ENCODE measurements at regions not wholly inside any gene's neighbourhood (a gene's known extent, or its start where the extent isn't known, plus 50 kb on each side); places are given as distances from the start of the nearest gene placed in this dataset.

DNA sequence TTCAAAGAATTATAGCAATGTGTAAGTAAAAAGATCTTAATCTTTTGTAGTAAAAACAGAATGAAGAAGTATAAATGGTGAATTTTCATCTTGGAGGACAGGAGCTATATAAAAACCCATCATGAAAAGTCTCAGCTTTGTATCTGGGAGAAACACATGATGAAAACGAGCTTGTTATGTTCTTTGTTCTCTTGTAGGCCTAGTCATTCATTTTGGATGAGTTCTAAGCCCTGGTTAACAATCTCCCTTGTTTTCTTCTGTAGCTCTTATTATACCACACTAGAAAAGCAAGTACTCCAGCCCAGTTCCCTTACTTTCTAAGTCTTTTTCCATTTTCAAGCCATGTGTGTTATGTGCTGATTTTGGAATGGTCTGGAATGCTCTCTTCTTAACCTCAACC lies 463.5 kb upstream of the RGS6 start:
- Mint-ChIP-seq H3K4me3 (no peak overlapping the region), H3K36me3 (peaks cover 11% of the 10 kb centered on the region), H3K4me1 (peaks cover 9 to 11% (median 11%) of the 10 kb centered on the region in 3 donors), H3K9me3 (no peaks in the 10 kb centered on the region), H3K27me3 (no peaks in the 10 kb centered on the region), H3K27ac (peak overlapping the region in 1 of 3 donors; percentile 57)

DNA sequence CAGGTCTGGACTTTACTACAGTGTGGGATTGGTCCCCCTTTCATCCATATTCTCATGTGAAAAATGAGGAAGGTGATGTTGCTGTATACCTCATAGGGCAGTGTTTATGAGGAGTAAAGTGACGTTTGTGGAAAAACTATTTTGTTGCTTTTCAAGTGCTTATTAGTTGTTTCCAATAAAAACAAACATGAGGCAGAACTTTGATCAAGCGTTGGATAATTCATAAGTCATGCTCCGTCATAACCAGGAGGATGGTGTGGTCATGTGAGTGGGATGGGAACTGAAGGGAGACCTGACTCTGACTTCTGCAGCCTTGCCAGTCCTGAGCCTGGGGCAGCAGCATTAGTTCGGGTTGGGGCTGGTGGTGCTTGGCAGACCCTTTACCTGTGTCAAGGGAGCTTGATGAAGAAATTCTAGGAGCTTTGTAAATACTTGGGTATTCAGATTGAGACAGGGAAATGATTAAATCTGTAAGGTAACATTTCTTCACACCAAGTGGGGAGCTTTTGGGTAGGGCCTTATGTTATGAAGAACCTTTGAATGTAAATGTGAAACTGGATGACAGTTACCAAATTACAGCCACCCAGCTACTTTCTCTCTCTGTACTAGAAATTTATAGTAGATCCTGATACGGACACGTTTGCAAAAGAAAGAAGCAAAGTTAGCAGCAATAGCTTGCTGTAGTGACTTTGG lies 462.4 kb upstream of the RGS6 start:
- Mint-ChIP-seq H3K4me3 (peak overlapping the region in 1 of 4 donors; percentile 30), H3K27me3 (no peaks in the 10 kb centered on the region)

GRCh38 chr14:71471634-71472355 lies 460.4 kb upstream of the RGS6 start:
- no peaks in the 10 kb centered on the region for H3K9me3 Mint-ChIP-seq
- H3K4me1 Mint-ChIP-seq: peaks cover 14 to 23% (median 20%) of the 10 kb centered on the region in 3 donors
- H3K27ac Mint-ChIP-seq: no peak overlapping the region
- peaks cover 8% of the 10 kb centered on the region for H3K36me3 Mint-ChIP-seq
- H3K4me3 Mint-ChIP-seq: no peak overlapping the region
- no peaks in the 10 kb centered on the region for H3K27me3 Mint-ChIP-seq

More for the DNA sequence above, 462.4 kb upstream of the RGS6 start:
- Mint-ChIP-seq H3K36me3 (peaks cover 8% of the 10 kb centered on the region), H3K27ac (peak overlapping the region in 2 of 3 donors; percentile 57 to 62), H3K9me3 (no peaks in the 10 kb centered on the region), H3K4me1 (peaks cover 13 to 18% (median 15%) of the 10 kb centered on the region in 3 donors)

GRCh38 chr14:71472356-71473340 lies 459.6 kb upstream of the RGS6 start:
- Mint-ChIP-seq H3K36me3 (peaks cover 10% of the 10 kb centered on the region), H3K9me3 (no peaks in the 10 kb centered on the region), H3K27ac (no peak overlapping the region), H3K27me3 (no peaks in the 10 kb centered on the region), H3K4me1 (peaks cover 17 to 28% (median 24%) of the 10 kb centered on the region in 3 donors), H3K4me3 (no peak overlapping the region)

DNA sequence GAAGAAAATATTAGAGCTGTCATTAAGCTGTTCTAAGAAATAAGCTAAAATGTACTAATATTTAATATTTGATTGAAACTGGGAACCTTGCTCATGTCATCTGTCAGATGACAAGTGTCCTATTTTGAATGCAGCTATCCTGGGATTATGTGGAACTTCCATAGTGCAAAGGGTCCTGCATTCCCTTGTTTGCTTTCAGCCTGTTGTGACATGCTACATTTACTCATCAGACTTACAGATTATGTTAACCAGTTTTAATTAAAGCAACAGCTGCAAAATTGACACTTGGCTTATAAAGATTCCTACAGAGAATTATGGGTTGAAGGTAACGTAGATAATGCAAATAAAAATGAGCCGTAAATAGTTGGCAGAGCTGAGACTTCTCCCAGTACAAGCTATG lies 458.4 kb upstream of the RGS6 start:
- H3K36me3 Mint-ChIP-seq: peaks cover 13% of the 10 kb centered on the region
- H3K27me3 Mint-ChIP-seq: no peaks in the 10 kb centered on the region
- no peak overlapping the region for H3K27ac Mint-ChIP-seq
- no peaks in the 10 kb centered on the region for H3K9me3 Mint-ChIP-seq
- peaks cover 18 to 39% (median 32%) of the 10 kb centered on the region in 3 donors for H3K4me1 Mint-ChIP-seq
- no peak overlapping the region for H3K4me3 Mint-ChIP-seq

DNA sequence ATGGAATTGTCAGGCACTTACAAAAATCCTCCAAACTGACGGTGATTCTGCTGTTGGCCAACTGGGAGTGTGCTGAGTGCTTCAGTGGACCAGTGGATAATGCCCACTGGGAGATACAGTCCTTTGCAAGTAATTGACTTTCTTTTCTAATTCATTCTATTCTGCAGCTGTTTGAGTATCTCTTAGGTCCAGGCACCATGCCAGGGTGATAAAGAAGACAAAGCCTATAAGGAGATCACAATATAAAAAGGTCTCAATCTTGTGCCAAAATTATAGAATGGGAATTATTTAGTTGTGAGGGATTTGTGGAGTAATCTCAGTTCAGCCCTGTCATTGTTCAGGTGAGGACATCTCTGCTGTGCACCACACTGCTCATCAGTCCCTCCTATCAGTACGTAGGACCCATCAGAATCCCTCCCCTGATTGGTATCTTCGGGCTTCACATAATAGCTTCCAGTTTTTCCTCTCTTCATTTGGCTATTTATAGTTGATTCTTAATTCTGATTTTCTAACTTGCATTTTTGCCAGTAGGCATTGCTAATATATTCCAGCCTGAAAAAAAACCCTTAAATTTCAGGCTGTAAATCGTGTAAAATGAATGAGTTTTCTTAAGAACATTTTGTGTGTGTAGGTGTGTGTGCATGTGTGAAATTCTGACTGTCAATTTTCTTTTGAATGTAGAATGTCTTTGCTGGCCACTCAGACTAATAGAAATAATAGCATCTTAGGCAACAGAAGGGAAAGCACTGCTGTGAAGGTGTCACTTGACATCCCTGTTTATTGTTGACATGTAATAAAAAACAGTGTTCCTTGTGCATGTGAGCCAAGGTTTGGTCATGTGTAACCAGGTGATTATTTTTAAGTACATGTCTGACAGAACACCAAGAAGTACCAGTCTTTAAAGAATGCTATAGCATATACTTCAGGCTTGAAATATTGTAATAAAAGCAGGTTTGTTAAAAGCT lies 457.6 kb upstream of the RGS6 start:
- Mint-ChIP-seq H3K9me3 (no peaks in the 10 kb centered on the region), H3K4me3 (no peak overlapping the region), H3K27ac (no peak overlapping the region), H3K36me3 (peaks cover 14% of the 10 kb centered on the region), H3K27me3 (no peaks in the 10 kb centered on the region), H3K4me1 (peaks cover 21 to 38% (median 35%) of the 10 kb centered on the region in 3 donors)

DNA sequence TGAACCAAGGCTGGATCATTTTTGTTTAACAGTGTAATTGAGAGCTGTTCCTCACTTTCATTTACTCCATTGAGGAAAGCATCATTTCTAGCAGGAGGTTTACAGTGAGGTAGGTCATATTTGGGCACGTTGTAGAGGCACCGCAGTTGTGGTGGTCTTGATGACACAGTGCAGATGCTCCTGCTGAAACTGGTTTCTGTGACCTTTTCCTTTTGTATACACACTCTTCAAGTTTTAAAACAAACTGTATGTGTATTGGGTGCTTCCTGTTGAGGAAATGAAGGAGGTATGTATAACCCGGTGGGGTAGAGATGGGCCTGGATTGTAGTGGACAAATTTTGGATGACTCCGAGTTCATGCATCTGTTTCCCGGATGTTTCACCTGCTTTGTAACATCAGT lies 456.3 kb upstream of the RGS6 start:
- Mint-ChIP-seq H3K4me1 (peaks cover 21 to 37% (median 35%) of the 10 kb centered on the region in 3 donors), H3K9me3 (no peaks in the 10 kb centered on the region), H3K36me3 (peaks cover 14% of the 10 kb centered on the region), H3K4me3 (no peak overlapping the region), H3K27ac (peak overlapping the region in 1 of 3 donors; percentile 25), H3K27me3 (no peaks in the 10 kb centered on the region)

GRCh38 chr14:71478542-71478941 lies 453.7 kb upstream of the RGS6 start:
- H3K9me3 Mint-ChIP-seq: no peaks in the 10 kb centered on the region
- H3K27me3 Mint-ChIP-seq: no peaks in the 10 kb centered on the region
- peaks cover 19 to 49% (median 30%) of the 10 kb centered on the region in 3 donors for H3K4me1 Mint-ChIP-seq
- H3K4me3 Mint-ChIP-seq: peak overlapping the region in 1 of 4 donors; percentile 2
- peaks cover 12% of the 10 kb centered on the region for H3K36me3 Mint-ChIP-seq
- peak overlapping the region in 2 of 3 donors; percentile 41 to 68 for H3K27ac Mint-ChIP-seq

DNA sequence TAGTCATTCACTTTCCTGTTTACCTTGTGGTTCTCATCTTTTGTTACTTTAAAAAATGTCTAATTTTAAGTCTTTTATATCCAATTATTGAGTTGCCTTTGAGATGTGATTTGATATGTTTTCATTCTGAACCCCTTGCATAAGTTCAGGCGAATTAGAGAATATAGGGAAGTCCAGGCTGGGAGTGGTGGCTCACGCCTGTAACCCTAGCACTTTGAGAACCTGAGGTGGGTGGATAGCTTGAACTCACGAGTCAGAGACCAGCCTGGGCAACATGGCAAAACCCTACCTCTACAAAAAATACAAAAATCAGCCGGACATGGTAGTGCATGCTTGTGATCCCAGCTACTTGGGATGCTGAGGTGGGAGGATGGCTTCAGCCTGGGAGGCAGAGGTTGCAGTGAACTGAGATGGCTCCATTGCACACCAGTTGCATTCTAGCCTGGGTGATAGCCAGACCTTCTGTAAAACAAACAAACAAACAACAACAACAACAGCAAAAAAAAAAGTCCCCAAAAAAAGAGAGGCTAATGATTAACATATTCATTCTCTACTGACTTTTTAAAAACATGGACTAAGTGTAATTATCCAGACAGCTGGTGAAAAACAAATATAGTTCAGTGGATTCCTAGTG lies 451.1 kb upstream of the RGS6 start:
- H3K27ac Mint-ChIP-seq: no peak overlapping the region
- no peaks in the 10 kb centered on the region for H3K27me3 Mint-ChIP-seq
- H3K9me3 Mint-ChIP-seq: no peaks in the 10 kb centered on the region
- H3K36me3 Mint-ChIP-seq: peaks cover 13% of the 10 kb centered on the region
- no peak overlapping the region for H3K4me3 Mint-ChIP-seq
- peaks cover 15 to 42% (median 25%) of the 10 kb centered on the region in 3 donors for H3K4me1 Mint-ChIP-seq

DNA sequence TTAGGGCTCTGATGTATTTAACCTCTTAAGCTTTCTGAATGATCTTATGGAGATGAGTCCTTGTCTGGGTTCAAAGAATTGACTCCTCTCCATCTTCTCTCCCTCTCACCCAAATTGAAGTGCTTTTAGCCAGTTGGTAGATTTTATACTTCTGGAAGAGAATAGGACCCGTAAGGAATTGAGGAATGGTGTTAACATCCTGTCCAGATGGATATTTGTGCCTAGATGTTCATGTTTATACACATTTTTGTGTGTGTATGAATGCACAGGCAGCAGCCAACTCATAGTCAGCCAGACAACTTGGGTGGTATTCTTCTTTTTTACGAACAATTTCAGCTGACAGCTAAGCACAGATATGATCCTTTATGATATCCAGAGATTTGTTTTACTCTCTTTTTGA lies 449.6 kb upstream of the RGS6 start:
- Mint-ChIP-seq H3K4me1 (peaks cover 20 to 45% (median 29%) of the 10 kb centered on the region in 3 donors), H3K27ac (peak overlapping the region in 1 of 3 donors; percentile 28), H3K27me3 (no peaks in the 10 kb centered on the region), H3K9me3 (no peaks in the 10 kb centered on the region), H3K36me3 (peaks cover 17% of the 10 kb centered on the region), H3K4me3 (no peak overlapping the region)

DNA sequence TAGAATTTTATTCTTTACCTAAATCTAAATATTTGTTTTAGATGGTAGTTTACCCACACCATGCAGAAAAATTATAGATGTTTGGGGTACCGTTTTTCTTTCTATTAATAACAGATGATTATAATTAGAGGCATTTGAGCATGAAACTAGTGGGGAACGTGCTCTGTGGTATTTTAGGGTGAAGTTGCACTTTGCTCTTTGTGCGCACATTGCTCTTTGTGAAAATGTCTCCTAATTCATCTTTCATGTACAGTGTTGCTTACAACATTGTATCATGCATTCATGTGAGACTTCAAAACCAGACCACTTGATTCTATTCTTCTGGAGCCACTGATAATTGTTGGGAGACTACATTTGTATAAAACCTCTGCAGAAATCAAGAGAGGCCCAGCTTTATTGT lies 449.1 kb upstream of the RGS6 start:
- Mint-ChIP-seq H3K9me3 (no peaks in the 10 kb centered on the region), H3K36me3 (peaks cover 17% of the 10 kb centered on the region), H3K4me1 (peaks cover 20 to 43% (median 25%) of the 10 kb centered on the region in 3 donors), H3K4me3 (no peak overlapping the region), H3K27ac (peak overlapping the region in 1 of 3 donors; percentile 28), H3K27me3 (no peaks in the 10 kb centered on the region)

DNA sequence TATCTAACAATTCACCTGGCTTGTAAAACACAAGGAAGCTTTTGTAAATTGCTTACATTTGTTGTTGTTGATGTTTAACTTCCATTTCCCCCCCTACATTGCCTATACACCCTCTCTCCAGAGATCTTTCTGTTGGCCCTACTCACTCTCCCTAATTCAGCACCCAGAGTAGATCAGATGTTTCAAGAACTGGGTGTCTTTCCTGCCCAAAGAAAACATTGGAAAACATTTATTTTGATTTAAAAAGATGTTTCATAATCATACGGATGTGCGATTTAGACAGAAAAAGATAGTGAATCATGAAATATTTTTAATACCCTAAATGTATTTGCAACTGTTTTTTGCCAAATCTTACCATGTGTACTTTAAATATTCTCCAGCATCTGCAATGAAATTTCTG lies 446.4 kb upstream of the RGS6 start:
- peaks cover 12% of the 10 kb centered on the region for H3K36me3 Mint-ChIP-seq
- peak overlapping the region in 1 of 4 donors; percentile 49 for H3K4me3 Mint-ChIP-seq
- H3K4me1 Mint-ChIP-seq: peaks cover 14 to 33% (median 22%) of the 10 kb centered on the region in 3 donors
- H3K27ac Mint-ChIP-seq: peak overlapping the region in 1 of 3 donors; percentile 18
- no peaks in the 10 kb centered on the region for H3K9me3 Mint-ChIP-seq
- no peaks in the 10 kb centered on the region for H3K27me3 Mint-ChIP-seq

- no peak overlapping the region for H3K27ac Mint-ChIP-seq
- H3K27me3 Mint-ChIP-seq: no peaks in the 10 kb centered on the region
- H3K4me3 Mint-ChIP-seq: peak overlapping the region in 1 of 4 donors; percentile 49
- H3K36me3 Mint-ChIP-seq: peaks cover 12% of the 10 kb centered on the region
- no peaks in the 10 kb centered on the region for H3K9me3 Mint-ChIP-seq
- peaks cover 14 to 33% (median 24%) of the 10 kb centered on the region in 3 donors for H3K4me1 Mint-ChIP-seq
These were observed 445.9 kb upstream of the RGS6 start for GRCh38 chr14:71486279-71486678.

Data from IgD-negative memory B cell (primary cell).